ENCODE measurements at regions not wholly inside any gene's neighbourhood (a gene's known extent, or its start where the extent isn't known, plus 50 kb on each side); places are given as distances from the start of the nearest gene placed in this dataset.
A peak's percentile ranks its signal among the peaks of the same experiment; 100 is the strongest.
"Not testable (repeated sequence)": the region's sequence is repeated elsewhere in the genome, so short reads cannot be mapped to it uniquely, and the experiment has no call there.

DNA sequence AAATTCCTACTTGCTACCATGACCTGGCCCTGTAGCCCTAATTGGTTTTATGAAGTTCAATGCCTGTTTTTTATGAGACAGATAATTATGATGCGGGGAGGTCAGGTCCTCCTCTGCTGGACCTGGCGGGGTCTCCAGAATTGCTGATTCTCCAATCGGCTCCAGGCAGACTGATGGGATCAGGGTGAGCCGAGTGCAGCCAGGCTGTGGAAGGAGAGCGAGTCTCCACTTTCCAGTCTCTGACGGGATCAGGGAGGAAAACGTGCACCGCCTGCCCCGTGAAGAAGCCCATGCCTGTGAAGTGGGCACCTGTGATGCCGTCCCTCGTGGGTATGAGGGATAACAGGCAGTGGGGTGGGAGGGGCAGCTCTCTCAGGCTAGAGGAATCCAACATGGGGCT, 71.5 kb upstream of the HSPA9 start:
- DNase-seq, result no peak

DNA sequence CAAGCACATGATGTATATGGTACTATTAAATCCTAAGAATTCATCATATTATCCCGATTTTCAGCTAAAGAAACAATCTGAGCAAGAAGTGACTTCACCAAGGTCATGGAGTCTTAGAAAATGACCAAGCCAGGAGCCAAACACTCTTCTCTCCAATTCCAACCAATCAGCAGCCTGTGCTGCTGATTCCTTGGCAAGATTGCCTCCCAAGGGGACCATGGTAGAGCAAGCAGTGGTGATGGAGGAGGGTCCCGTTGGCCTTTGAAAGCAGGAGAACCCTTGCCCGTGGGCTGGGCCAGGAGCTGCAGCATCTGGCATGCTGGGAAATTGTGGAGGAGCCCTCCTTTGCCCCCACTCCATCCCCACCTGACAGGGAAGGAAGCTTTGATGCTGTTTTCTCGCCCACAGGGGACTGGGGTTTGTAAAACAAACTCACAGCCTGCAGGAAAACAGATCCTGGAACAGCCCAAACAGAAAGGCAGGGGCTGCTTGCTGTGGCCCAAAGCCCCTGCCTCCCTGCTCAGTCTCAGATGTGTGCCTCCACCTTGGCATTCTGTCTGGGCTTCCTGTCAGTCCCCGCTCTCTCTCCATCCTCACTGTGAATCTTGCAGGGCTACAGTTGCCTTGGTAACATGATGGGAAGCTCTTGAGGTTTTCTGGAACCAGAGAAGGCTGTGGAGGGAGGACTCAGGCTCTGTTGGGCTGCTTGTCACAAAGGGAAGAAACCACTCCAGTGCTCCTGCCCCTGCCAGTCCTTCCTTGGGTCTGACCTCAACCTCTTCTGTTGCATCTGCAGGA, 70.8 kb upstream of the HSPA9 start:
- no peak for DNase-seq

- no peak for DNase-seq
Observed at GRCh38 chr5:138643040-138643791, 68.0 kb upstream of the HSPA9 start.

DNA sequence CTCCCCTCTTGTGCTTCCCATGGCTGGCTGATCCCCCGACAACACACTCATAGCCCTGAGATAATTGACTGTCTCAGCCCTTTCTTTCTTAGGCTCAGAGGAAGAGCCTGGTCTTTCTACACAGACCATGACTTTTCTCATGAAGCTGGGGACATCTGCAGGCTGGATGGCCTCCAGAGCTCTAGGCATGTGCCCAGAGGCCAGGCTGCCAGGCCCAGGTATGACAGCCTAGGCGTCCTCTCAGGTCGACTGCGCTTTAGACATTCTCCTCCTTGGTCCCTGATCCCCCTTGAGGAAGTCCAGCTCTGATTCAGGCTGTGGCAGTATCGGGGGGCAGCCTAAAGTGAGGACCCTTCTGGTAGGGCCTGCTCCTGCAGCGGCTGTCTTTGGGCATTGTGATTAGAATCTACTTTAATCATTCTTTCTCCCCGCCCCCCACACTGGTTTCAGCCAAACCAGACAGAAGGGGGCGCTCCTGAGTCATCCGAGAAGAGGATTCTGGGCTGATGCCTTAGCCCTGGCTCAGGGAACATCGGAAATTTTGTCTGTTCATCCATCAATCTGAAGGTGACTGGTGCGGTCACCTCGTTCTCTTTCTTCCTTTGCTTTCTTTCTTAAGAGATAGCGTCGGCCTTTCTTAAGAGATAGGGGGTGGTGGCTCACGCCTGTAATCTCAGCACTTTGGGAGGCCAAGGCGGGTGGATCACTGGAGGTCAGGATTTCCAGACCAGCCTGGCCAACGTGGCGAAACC, 66.5 kb upstream of the HSPA9 start:
- DNase-seq, result peak; percentile 41

DNA sequence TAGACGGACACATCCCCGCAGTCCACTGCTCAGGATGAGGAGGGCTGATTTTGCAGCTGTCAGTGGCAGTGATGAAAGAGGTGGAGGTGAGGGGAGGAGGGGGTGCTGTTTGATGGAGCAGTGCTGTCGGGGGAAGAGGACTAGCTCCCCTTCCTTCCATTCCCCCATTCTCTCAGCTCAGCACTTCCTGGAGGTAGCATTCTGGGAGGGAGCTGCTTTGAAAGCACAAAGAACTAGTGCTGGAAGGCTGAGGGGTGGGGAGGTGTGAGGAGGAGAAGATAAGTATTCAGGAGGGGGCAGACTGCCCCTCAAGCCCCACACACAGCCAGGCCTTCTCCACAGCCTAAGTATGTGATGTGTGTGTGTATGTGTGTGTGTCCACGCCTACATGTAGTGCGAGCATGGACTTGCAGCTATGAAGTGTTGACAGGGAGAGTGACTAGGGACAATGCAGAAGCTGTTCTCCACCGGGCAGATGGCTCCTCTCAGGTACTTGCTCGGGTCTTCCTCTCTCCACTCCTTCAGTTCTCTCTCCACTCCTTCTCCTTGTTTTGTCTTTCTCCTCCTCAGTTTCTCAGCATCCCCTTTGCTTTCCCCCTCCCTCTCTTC, 65.5 kb upstream of the HSPA9 start:
- DNase-seq, result no peak

DNA sequence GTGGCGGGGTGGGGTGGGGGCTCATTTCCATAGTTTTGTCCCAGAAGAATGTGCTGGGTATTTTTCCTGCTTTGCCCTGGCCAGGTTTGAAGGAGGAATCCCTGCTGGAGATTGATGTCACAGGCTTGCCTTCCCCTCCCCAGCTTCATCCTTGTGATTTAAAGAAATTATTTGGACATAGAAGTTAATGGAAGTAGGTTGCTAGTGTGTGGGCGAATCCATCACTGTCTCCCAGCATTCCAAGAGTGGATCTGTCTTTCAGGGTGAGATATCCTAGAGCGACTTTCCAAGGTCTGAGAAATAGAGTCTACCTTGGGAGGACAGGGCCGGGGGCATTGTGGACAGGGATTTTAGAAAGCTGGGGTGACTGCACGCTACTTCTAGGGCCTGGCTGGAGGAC, 64.9 kb upstream of the HSPA9 start:
- DNase-seq, result no peak

GRCh38 chr5:138639326-138639725, 64.1 kb upstream of the HSPA9 start:
- no peak for DNase-seq

DNA sequence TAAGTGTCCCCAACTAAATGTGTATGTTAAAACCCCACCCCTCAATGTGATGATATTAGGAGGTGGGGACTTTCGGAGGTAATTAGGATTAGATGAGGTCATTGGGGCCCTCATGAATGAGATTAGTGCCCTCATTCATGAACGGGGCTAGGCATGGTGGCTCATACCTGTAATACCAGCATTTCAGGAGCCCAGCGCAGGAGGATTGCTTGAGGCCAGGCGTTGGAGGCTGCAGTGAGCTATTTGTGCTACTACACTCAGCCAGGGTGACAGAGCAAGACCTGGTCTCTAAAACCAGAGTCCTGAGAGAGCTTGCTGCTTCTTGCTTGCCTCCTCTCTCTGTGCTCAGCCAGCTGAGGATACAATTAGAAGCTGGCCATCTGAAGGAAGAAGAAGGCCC, 62.1 kb upstream of the HSPA9 start:
- no peak for DNase-seq

GRCh38 chr5:138636398-138636944, 61.3 kb upstream of the HSPA9 start:
- no peak for DNase-seq

DNA sequence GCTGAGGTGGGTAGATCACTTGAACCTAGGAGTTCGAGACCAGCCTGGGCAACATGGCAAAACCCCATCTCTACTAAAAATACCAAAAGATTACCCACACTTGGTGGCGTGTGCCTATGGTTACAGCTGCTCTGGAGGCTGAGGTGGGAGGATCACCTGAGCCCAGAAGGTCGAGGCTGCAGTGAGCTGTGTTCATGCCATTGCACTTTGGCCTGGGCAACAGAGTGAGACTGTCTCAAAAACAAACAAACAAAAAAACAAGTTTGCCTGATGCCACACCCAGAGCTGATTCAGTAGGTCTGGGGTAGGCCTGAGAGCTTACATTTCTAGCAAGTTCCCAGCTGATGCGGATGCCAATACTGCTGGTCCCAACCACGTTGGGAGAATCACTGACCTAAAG, 60.5 kb upstream of the HSPA9 start:
- no peak for DNase-seq

DNA sequence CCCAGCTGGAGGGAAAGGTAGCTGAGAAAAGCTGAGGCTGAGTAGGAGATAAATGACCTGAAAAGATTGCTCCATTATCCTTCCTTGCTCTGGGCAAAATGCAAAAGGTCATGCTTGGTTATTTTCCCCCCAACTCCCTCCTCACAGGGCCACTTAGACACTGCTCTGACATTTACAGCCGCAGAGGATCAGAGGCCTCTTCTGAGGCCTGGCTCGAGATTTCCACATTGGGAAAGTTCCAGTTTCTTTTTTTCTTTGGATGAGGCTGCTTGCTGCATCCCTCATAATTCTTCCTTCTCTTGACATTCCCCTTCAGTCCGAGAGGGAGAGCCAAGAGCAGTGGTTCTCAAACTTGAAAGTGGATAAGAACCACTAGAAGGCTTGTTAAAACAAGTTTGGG, 60.1 kb upstream of the HSPA9 start:
- no peak for DNase-seq

DNA sequence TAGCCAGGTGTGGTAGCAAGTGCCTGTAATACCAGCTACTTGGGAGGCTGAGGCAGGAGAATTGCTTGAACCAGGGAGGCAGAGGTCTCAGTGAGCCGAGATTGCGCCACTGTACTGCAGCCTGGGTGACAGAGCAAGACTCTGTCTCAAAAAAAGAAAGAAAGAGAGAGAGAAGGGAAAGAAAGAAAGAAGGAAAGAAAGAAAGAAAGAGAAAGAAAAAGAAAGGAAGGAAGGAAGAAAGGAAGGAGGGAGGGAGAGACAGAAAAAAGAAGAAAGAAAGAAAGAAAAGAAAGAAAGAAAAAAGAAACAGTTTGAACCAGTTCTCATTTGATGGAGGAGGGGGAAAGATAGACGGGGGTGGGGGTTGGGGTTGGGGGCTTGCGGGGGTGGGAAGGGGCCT, 59.6 kb upstream of the HSPA9 start:
- not testable (repeated sequence) for DNase-seq

DNA sequence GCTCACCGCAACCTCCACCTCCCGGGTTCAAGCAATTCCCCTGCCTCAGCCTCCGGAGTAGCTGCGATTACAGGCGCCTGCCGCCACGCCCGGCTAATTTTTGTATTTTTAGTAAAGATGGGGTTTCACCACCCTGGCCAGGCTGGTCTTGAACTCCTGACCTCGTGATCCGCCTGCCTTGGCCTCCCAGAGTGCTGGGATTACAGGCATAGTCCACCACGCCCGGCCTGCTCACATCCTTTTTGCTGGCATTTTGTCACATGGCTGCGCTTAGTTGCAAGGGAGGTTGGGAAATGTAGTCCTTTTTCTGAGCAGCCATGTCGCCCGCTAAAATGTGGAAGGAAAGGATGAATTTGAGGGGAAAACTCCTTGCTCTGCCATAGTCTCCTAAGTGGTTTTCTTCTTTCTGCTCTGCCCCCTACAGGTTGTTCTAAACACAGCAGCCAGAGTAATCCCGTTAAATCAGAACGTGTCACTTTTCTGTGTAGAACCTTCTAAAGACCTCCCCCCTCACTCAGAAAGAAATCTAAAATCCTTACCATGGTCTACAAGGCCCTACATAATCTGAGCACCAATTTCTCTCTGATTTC, 57.8 kb upstream of the HSPA9 start:
- no peak for DNase-seq

GRCh38 chr5:138631096-138631928, 56.1 kb upstream of the HSPA9 start:
- no peak for DNase-seq

DNA sequence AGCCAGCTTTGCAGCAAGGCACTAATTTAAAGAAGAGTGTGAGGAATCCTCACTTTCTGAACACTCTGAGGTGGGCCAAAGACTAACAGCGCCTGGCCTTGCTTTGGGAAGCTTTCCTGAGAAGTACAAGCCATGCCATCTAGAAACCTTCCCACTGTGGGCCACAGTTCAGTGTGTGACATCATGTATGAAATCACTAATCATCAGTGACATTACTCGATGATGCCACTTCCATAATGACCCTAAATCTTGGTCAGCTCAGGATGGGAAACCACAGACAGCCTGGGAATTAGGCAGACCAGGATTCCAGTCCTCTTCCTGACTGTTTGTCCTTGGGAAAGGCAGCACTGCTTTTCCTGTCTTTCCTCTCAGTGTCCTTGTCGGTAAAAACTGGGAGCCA, 54.2 kb upstream of the HSPA9 start:
- DNase-seq, result no peak

DNA sequence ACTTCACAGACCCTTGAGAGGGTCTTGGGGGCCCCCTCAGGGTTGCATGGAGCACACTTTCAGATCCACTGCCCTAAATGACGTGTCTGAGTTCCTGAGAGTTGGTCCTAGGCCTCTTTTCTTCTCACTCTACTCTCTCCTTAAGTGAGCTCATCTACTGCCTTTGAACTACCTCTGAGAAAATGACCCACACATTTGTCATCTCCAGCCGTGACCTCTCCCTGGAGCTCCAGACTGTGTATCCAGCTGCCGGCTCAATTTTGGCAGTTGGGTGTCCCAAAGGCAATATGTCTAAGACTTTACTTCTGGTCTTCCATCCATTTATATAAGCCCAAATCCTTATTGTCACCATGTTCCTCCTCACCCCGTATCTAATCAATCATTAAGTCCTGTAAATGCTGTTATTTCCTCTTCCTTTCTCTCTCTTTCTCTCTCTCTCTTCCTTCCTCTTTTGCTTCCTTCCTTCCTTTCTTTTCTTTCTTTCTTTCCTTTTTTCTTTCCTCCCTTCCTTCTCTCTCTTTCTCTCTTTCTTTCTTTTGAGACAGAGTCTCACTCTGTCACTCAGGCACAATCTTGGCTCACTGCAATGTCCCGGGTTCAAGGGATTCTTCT, 51.2 kb upstream of the HSPA9 start:
- DNase-seq, result no peak

GRCh38 chr5:138625134-138625533, 49.9 kb upstream of the HSPA9 start:
- no peak for DNase-seq
